ENCODE measurements at regions not wholly inside any gene's neighbourhood (a gene's known extent, or its start where the extent isn't known, plus 50 kb on each side); places are given as distances from the start of the nearest gene placed in this dataset.

GRCh38 chr2:158049129-158049855 lies 52.4 kb upstream of the UPP2 start:
- no peak for DNase-seq

DNA sequence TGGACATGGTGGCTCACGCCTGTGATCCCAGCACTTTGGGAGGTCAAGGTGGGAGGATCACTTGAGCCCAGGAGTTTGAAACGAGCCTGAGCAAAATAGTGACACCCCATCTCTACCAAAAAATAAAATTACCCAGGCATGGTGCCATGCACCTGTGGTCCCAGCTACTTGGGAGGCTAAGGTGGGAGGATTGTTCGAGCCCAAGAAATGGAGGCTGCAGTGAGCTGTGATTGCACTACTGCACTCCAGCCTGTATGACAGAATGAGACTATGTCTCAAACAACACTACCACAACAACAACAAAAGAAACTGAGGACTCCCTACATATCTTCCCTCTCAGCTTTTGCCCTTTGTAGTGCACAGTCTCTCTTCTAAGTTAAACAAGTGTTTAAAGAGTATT lies 53.3 kb upstream of the UPP2 start:
- no peak for DNase-seq

- no peak for DNase-seq
Observed at GRCh38 chr2:158047156-158047611, 54.5 kb upstream of the UPP2 start.

DNA sequence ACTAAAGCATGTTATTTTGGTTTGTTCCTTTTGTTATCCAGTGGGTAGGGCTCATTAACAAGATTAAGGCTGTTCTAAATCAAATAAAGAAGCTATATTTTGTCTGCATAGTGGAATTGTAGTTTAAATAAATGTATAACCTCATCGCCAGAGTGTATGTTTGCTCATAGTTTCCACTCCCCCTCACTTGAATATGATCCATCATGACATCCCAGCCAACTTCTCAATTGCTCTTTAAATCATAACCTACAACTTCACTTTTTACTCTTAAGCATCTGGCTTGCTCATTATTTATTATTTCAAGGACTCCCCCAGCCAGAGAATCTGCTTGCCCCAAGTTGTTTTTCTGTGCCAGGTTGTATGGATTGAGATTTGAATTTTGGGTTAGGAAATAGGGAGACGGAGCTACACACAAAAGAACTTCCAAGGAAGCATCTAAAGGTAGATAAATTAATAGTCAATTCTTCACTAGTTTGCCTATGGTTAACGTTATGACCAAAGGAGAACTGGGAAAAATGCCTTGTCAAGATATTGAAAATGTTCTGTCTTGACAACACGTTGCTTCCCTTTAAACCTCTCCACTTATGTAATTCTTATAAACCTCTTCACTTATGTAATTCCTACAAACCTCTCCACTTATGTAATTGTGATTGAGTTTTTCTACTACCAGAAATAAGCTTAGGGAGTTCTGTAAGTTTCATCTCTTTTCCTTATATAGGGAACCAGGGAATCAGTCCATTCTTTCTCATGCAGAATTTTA lies 55.4 kb upstream of the UPP2 start:
- no peak for DNase-seq

DNA sequence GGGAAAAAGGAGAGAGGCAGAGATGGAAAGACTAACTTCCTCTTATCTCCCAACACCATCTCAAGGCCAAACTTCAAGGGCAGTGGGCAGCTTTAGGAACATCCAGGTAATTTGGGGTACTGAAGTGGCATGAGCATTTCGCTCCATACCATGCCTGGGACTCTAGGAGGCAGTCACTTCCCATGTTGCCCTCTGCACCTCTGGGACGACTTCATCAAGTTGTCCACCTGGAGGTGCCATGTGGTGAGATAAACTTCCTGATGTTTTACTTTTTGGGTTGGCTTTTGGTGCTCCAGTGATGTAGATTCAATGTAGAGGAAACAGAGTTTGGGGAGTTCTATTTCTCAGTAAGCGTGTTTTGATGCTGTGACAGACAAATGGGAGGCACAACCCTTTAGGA lies 56.3 kb upstream of the UPP2 start:
- DNase-seq = no peak

DNA sequence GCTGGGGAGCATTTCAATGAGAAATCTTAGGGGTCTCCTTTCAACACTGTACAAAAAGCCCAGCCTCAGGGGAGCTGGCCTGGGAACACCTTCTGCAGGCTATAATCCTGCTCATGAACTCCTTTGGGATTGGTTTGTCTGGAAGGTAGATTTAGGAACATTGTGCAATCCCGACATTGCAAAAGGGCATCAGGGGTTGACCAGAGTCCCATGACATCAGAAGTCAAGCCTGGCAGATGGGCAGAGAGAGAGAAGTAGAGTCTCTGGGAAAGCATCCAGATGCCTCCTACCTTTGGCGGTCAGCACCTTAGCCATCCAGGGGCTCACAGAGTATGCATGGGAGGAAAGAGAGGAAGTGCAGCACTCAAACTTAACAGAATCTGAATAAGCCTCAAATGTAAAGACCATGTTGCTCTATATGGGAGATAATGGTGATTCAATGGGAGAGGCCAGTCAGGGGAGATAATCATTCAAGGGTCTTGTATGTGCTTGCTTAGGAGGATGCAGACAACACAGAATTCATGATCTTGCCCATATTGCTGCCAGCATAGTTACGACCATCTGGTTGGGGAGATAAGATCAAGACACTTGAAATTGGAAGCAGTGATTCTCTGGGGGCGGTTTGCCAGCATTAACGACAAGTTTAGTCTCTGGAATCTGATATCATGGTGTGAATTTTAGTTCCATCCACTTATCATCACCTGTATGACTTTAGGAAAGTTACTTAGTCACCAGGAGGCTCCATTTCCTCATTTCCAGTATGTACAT lies 58.3 kb upstream of the UPP2 start:
- DNase-seq = no peak

GRCh38 chr2:158042666-158043065 lies 59.0 kb upstream of the UPP2 start:
- no peak for DNase-seq

DNA sequence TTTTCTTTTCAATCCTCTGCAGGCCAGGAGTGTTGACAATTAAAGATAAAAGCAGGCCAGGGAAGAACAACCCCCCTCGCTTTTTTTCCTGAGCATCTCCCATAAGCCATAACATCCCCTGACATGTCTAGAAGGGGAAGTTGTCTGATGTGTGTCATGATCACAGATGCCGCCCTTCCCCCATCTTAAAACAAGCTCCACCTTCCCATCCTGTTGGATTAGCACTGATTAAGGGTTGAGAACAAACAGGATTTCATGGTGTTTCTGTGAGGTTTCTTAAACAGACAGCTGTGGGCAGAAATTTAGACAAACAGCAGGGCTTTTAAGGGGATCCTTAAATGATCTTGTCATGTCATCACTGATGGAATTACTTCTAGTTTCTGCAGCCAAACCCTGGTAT lies 59.4 kb upstream of the UPP2 start:
- no peak for DNase-seq

DNA sequence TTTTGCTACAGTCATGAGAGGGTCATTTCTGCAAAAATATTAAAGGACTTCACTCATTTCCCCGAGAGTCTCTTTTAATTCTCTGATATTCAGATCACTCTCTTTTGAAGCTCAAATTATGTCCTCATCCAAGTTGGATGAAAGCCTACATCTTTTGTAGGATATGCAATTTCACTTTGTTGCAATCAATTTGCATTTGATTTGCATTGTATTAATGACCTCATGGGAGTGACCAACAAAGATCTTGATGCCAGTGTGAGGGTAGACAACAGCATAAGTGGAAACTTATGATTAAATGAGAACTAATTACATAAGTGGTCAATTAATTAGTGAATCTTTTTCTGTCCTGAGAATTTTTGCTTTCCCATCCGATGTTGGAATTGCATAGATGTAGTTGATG lies 60.3 kb upstream of the UPP2 start:
- DNase-seq = no peak

DNA sequence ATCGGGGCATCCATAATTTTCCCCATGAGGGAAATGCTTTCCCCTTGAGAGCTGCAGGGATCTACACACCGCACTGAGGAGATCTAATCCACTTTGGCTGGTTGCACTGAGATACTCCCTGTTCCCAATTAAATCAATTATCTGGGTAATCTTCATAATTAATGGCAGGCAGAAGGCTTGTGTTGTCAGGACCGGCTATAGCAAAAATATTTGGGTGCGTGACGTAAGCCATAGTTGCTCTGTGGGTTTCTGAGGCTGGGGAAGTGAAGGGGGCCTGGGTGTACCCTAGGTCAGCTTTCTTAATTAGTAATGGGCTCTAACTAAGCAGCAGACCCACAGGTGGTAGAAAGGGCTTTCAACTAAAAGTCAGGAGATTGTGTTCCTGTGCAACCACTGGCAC lies 62.8 kb upstream of the UPP2 start:
- no peak for DNase-seq

DNA sequence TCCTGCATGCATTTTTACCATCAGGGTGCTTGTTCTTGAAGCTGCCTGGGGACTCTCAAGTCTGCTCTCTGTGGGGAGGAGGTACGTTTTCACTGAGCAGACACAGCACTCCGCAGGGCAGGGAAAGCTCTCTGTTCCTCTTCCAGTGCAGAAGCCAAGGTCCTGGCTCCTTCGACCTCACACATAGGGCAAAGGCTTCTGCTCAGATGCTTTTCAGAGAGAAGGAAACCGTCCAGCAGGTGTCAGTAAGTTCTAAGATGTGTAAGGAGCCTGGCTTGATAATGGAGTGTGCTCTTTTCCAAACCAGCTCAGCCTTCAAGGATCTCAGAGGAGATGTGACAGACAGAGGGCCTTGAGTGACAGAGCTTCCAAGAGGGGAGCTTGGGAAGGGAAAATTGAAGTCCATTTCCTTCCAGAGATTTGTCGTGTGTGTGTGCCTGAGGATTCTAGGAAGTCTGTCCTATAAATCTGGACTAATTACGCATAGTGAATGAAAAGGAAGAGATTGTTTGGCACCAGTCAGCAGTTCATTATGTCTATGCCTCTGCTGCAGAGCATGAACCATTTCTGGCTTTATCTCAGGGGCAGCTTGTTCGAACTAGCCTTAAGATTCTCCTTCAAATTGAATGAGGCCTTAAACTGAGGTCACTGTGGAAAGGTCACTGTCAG lies 67.3 kb upstream of the UPP2 start:
- no peak for DNase-seq

GRCh38 chr2:158031371-158031770 lies 70.3 kb upstream of the UPP2 start:
- DNase-seq = no peak

- DNase-seq = no peak
Observed at GRCh38 chr2:158025255-158025996, 76.2 kb upstream of the UPP2 start.

GRCh38 chr2:158024288-158024898 lies 77.3 kb upstream of the UPP2 start:
- peak; percentile 67 to 69 for DNase-seq

- no peak for DNase-seq
Observed at GRCh38 chr2:158022888-158023287, 78.8 kb upstream of the UPP2 start.

DNA sequence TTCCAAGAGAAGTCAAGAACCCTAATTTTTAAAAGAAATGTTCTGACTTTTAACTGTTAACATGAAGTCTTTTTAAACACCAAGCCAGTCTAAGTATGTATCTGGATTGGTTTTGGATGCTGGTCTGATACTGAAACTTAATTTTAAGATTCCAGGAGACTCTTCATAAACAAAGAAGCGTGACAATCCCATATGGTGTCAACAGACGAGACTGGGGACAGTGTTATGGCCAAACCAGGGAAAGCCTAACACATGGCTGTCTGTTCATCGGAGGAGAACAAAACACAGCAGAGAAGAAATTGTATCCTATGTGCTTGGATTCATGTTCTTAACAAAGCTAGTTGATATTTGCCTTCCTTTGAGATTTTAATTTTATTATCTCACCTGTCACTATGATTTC lies 80.5 kb upstream of the UPP2 start:
- no peak for DNase-seq

DNA sequence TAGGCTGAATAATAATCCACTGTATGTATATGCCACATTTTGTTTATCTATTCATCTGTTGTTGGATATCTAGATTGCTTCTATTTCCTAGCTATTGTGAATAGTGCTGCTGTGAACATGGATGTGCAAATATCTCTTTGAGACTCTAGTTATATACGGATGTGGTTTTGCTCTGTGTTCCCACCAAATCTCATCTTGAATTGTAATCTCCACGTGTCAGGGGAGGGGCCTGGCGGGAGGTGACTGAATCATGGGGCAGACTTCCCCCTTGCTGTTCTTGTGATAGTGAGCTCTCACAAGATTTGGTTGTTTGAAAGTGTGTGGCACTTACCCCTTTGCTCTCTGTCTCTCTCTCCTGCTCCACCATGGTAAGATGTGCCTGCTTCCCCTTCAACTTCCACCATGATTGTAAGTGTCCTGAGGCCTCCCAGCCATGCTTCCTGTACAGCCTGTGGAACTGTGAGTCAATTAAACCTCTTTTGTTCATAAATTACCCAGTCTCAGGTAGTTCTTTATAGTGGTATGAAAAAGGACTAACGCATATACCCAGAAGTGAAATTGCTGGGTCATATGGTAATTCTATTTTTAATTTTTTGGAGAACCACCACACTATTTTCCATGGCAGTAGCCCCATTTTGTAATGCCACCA lies 86.1 kb upstream of the UPP2 start:
- DNase-seq = no peak

- DNase-seq = no peak
Observed at GRCh38 chr2:158013891-158014290, 87.8 kb upstream of the UPP2 start.

DNA sequence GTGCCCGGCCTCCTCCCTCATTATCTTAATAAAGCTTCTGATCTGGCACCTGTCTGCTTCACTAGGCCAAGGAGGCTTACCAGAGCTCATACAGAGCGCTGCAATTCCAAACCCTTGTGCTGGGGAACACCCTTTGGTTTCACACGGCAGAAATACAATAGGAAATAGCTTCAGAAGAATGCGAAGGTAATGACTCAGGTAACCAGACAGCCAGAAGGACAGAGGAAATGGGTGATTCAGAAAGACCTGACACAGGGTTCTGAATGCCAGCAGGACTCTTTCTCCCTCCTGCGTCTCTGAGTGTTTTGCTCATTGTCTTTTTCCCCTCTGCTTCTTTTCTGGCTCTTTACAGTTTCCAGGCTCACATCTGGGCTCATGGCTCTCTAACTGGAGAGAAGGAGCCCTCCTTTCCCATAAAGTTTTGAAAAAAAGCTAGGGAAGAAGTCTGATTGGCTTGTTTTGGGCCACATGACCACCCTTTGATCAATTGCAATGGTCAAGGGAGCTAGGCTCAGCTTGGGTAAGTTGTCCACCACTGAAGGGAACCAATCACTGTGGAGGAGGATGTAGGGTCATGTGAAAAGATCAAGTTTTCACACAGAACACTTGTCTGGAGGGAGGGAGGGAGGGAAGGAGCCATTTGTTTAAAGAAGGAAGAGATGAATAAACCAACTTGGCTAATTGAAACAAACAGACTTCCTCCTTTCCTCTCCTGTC lies 90.5 kb upstream of the UPP2 start:
- DNase-seq = no peak

DNA sequence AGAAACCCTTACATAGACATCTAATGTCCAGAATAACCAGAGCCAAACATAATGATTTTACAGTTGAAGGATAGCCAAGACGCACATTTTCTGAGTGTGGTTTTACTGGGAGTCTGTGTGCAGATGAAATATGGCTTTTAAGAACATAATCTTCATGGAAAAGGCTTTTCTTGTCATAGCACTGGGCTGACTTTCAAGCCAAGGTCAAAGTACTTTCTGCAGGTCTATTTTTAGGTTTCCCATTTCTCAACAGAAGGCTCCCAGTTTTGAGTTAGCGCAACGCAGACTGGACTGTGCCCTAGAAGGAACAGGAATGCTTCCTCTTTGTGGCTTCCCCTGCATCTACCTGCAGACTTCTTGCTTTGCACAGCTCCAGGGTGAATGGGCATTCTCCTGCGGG lies 92.3 kb upstream of the UPP2 start:
- no peak for DNase-seq
